Breast epithelium (tissue), 4 donors: ENCODE measurements at regions not wholly inside any gene's neighbourhood (a gene's known extent, or its start where the extent isn't known, plus 50 kb on each side); places are given as distances from the start of the nearest gene placed in this dataset.

ENCODE experiments used
- DNase-seq, 2 donors: peaks; one replicate each; pipeline ENCODE4 v3.0.0-alpha.2; 2019; ENCODE audit warnings: low spot score in 2 of 2
- H3K27ac ChIP-seq, 2 donors: fragments of 200-600 bp; sonication (generic) in 1 of 2; one replicate each; pipeline ENCODE4 v1.5.1; 2016 to 2019; ENCODE audit warnings: mild to moderate bottlenecking in 1 of 2
- H3K27me3 ChIP-seq, 2 donors: fragments of 200-600 bp; sonication (generic) in 1 of 2; one replicate each; pipeline versions ENCODE4 v1.5.1 to v1.6.0; 2017 to 2019; ENCODE audit warnings: control low read depth in 1 of 2, mild to moderate bottlenecking in 1 of 2
- H3K36me3 ChIP-seq: fragments of 200-600 bp; one replicate; pipeline ENCODE4 v1.5.1; 2019
- H3K4me1 ChIP-seq, 2 donors: fragments of 200-600 bp; sonication (generic); one replicate each; pipeline ENCODE4 v1.5.1; 2016 to 2019; ENCODE audit warnings: control low read depth in 1 of 2
- H3K4me3 ChIP-seq, 3 donors: fragments of 200-600 bp; sonication (generic); 1 replicate in 2 of 3; 2 replicates in 1 of 3; pipeline ENCODE4 v1.5.1; 2016 to 2019; ENCODE audit warnings: mild to moderate bottlenecking in 3 of 3, moderate library complexity in 2 of 3
- H3K9me3 ChIP-seq, 2 donors: fragments of 200-600 bp; sonication (generic) in 1 of 2; one replicate each; pipeline ENCODE4 v1.5.1; 2016 to 2019; ENCODE audit warnings: control low read depth in 1 of 2
- POLR2A ChIP-seq: fragments of 450-650 bp; IDR thresholded peaks from one replicate; pipeline ENCODE4 v1.6.1; 2016; ENCODE audit warnings: antibody characterized with exemption, mild to moderate bottlenecking, moderate library complexity
- POLR2AphosphoS5 ChIP-seq, 3 donors: sonication (generic); formaldehyde crosslinking; IDR thresholded peaks; one replicate each; pipeline ENCODE4 v1.6.1; 2017; ENCODE audit warnings: antibody characterized with exemption in 3 of 3
- intact Hi-C: fragments of 100-400 bp; cut with DNase I; formaldehyde crosslinking; loops from one replicate; pipeline ENCODE4 v1.15.1; 2023; ENCODE audit warnings: low total_unique reads
- TF ChIP-seq, protein P1 (sequence below), 3 donors: fragments of 450-650 bp; IDR thresholded peaks; one replicate each; pipeline ENCODE4 v1.5.1; 2016 to 2017; ENCODE audit warnings: antibody characterized with exemption in 3 of 3, mild to moderate bottlenecking in 3 of 3, moderate library complexity in 3 of 3

DNA sequence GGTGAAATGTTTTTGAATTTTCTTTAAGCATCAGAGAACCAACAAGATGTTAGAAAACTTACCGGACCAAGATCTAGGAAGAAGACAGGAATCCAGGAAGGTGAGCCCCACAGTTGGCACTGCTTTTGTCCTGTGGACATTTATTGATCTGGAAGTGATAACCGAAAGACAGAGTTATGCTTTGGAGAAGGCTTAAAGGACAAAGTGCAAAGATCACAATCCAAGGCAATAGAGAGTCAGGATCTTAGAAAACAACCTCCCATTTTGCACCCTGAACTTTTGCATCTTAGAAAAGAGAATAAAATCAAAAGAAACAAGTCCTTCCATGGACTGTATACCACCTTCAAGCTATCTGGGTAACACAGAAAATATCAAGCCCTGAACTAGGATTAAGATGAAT is 129.4 kb upstream of the SRD5A2 start:
- no peak for DNase-seq
- no peak overlapping the region for H3K27ac ChIP-seq
- H3K4me1 ChIP-seq: no peaks in the 10 kb centered on the region
- peaks cover 0 to 5% of the 10 kb centered on the region in 2 donors for H3K9me3 ChIP-seq
- no peak overlapping the region for H3K4me3 ChIP-seq
- TF ChIP-seq, protein P1, sequence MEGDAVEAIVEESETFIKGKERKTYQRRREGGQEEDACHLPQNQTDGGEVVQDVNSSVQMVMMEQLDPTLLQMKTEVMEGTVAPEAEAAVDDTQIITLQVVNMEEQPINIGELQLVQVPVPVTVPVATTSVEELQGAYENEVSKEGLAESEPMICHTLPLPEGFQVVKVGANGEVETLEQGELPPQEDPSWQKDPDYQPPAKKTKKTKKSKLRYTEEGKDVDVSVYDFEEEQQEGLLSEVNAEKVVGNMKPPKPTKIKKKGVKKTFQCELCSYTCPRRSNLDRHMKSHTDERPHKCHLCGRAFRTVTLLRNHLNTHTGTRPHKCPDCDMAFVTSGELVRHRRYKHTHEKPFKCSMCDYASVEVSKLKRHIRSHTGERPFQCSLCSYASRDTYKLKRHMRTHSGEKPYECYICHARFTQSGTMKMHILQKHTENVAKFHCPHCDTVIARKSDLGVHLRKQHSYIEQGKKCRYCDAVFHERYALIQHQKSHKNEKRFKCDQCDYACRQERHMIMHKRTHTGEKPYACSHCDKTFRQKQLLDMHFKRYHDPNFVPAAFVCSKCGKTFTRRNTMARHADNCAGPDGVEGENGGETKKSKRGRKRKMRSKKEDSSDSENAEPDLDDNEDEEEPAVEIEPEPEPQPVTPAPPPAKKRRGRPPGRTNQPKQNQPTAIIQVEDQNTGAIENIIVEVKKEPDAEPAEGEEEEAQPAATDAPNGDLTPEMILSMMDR (IDR thresholded peaks at IDR 0.05): no peak
- TF ChIP-seq POLR2AphosphoS5 (IDR thresholded peaks at IDR 0.05): no peak
- TF ChIP-seq POLR2A: no peak
- no peaks in the 10 kb centered on the region for H3K27me3 ChIP-seq
- intact Hi-C loops: no loop called here
- H3K36me3 ChIP-seq: no peaks in the 10 kb centered on the region

DNA sequence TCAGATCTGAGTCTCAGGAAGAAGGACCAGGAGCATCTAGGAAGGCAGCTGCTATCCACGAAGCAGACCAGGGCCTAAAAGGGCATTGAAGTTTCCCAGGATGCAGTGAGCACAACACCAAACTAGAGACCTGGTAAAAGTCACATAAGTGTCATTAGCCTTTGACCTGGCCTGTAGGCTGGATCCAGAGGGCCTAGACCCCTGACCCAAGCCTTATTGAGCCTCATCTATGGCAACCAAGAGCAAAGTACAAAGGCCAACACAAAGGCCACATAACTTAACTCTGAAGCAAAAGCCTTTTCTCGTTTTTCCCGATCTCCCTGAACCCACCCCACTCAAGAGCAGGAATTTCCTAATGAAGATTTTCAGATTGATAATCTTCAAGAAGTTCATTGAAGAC is 127.3 kb upstream of the SRD5A2 start:
- Histone ChIP-seq H3K9me3 (peaks cover 0 to 6% of the 10 kb centered on the region in 2 donors), H3K4me1 (no peaks in the 10 kb centered on the region), H3K4me3 (no peak overlapping the region), H3K36me3 (no peaks in the 10 kb centered on the region), H3K27me3 (no peaks in the 10 kb centered on the region), H3K27ac (no peak overlapping the region)
- TF ChIP-seq, protein P1 (IDR thresholded peaks at IDR 0.05): no peak
- TF ChIP-seq POLR2AphosphoS5 (IDR thresholded peaks at IDR 0.05): no peak
- TF ChIP-seq POLR2A: no peak
- intact Hi-C loops: loop anchor here (2.0 kb wide), 1 partner anchor 31 kb away; no protein-coding TSS in a partner anchor
- no peak for DNase-seq

DNA sequence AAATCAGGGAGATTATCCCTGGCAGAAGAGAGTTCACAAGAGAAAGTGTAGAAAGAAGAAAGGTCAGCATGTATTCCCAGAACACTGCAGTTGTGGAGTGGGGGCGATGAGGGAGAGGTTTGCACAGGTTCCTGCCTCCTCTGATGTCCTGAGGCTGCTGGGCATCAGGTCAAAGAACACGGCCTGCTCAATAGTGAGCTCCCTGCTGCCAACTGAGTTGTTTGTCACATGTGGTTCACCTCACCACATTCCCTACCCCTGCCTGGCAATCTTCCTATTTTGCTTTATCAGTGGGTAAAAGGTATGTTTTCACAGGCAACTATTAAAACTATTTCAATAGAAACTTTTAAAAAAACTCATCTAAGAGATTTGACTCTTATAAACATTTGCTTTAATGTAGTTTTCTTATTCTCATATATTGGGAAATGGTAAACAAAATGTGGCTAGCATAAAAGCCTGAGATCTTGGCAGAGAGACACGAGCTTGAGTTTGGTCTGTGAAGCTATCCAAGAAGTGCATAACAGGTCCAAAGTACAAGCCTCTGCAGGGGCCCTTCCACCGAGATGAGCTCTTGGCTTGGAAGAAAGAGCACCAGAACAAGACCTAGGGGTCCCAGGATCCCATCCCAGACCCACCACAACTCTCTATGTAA is 123.9 kb upstream of the SRD5A2 start:
- intact Hi-C loops: no loop called here
- Histone ChIP-seq H3K36me3 (no peaks in the 10 kb centered on the region), H3K27ac (peak overlapping the region; percentile 62 to 78), H3K4me3 (no peak overlapping the region), H3K9me3 (peaks cover 6 to 18% of the 10 kb centered on the region in 2 donors), H3K27me3 (no peaks in the 10 kb centered on the region), H3K4me1 (no peaks in the 10 kb centered on the region)
- DNase-seq: peak in 1 of 2 donors; percentile 84
- TF ChIP-seq, protein P1 (IDR thresholded peaks at IDR 0.05): no peak
- TF ChIP-seq POLR2AphosphoS5 (IDR thresholded peaks at IDR 0.05) (no peak), POLR2A (no peak)

DNA sequence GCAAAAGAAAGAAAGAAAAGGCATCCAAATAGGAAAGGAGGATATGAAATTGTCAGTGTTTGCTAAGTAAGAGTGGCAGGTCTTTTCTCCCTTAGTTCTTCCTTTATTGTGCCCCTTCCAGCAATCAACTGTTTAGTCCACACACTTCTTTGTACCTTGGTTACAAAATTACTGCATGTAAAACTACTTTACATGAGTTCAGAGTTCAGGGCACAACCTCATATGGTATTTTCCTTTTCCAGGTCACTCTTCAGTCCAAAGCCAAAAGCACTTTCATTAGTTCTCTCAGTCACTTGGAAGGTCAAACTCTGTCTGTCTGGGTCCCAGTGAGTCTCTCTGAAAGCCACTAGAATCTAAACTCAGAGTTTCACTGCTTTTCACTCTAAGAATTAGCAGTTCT is 122.5 kb upstream of the SRD5A2 start:
- H3K4me3 ChIP-seq: no peak overlapping the region
- H3K9me3 ChIP-seq: peaks cover 6 to 29% of the 10 kb centered on the region in 2 donors
- no peaks in the 10 kb centered on the region for H3K27me3 ChIP-seq
- TF ChIP-seq POLR2AphosphoS5 (IDR thresholded peaks at IDR 0.05) (no peak), POLR2A (no peak)
- TF ChIP-seq, protein P1 (IDR thresholded peaks at IDR 0.05): no peak
- no peaks in the 10 kb centered on the region for H3K4me1 ChIP-seq
- DNase-seq: no peak
- no peak overlapping the region for H3K27ac ChIP-seq
- intact Hi-C loops: no loop called here
- H3K36me3 ChIP-seq: no peaks in the 10 kb centered on the region

DNA sequence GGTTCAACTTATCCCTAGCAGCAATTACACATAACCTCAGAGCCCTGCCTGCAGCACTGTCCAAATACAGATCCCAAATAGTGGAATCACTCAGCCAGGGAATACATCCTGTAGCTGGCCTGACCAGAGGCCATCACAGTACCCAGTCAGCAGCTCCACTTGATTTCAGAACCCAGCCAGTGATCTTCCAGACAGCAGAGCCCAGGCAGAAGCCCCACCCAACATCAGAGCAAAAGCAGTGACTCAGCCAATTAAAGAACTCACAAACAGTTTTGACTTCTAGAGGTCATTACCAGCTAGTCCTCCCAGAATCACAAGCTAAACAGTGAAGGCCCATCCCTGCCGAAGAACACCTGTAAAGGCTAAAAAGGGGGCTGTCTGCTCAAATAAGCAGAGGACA is 118.0 kb upstream of the SRD5A2 start:
- Histone ChIP-seq H3K36me3 (no peaks in the 10 kb centered on the region), H3K4me1 (no peaks in the 10 kb centered on the region), H3K4me3 (no peak overlapping the region), H3K27ac (no peak overlapping the region), H3K9me3 (peaks cover 29 to 66% of the 10 kb centered on the region in 2 donors), H3K27me3 (no peaks in the 10 kb centered on the region)
- intact Hi-C loops: no loop called here
- no peak for TF ChIP-seq POLR2A
- TF ChIP-seq, protein P1 (IDR thresholded peaks at IDR 0.05): no peak
- TF ChIP-seq POLR2AphosphoS5 (IDR thresholded peaks at IDR 0.05): no peak
- no peak for DNase-seq
